CD4-positive, alpha-beta T cell (primary cell): ENCODE measurements at regions not wholly inside any gene's neighbourhood (a gene's known extent, or its start where the extent isn't known, plus 50 kb on each side); places are given as distances from the start of the nearest gene placed in this dataset.

ENCODE experiments used
- ATAC-seq: fragments of 200-7000 bp; cut with Tn5 transposase; one replicate; pipeline ENCODE4 v1.10.0; 2022; ENCODE audit warnings: mild to moderate bottlenecking; ENCODE audit not compliant: poor library complexity
- CTCF ChIA-PET: fragments of 350-600 bp; sonication (Branson Sonifier 250); formaldehyde crosslinking; loops from one replicate; lab custom pipeline; 2021; ENCODE audit warnings: antibody characterized with exemption, inconsistent platforms; lab: Charles Lee
- POLR2A ChIA-PET: fragments of 350-600 bp; sonication (Branson Sonifier 250); formaldehyde crosslinking; loops from one replicate; lab custom pipeline; 2021; ENCODE audit warnings: antibody characterized with exemption, inconsistent platforms; lab: Charles Lee
- DNase-seq, 14 experiments: peaks; one replicate each; pipeline ENCODE4 v3.0.0-alpha.2; 2013 to 2020; ENCODE audit warnings: mixed read lengths in 2 of 14
- H3K27ac ChIP-seq, 2 donors: one replicate each; pipeline versions ENCODE4 v1.5.1 to v1.7.0; 2013; ENCODE audit warnings: low read length in 2 of 2, low read depth in 1 of 2, mild to moderate bottlenecking in 1 of 2
- H3K27me3 ChIP-seq, 2 experiments: 1 replicate in 1 of 2; 2 replicates in 1 of 2; pipeline versions ENCODE4 v1.6.1 to v1.7.0; 2013; ENCODE audit warnings: low read length in 2 of 2, control low read depth in 1 of 2, mild to moderate bottlenecking in 1 of 2, moderate library complexity in 1 of 2; ENCODE audit not compliant: insufficient read depth in 2 of 2, control insufficient read depth in 1 of 2
- H3K36me3 ChIP-seq: one replicate; pipeline ENCODE4 v1.6.1; 2013; ENCODE audit warnings: low read length, control low read depth; ENCODE audit not compliant: insufficient read depth
- H3K4me1 ChIP-seq: one replicate; pipeline ENCODE4 v1.6.1; 2013; ENCODE audit warnings: low read length, control low read depth; ENCODE audit not compliant: insufficient read depth
- H3K4me3 ChIP-seq: one replicate; pipeline ENCODE4 v1.5.1; 2013; ENCODE audit warnings: mild to moderate bottlenecking, low read length, moderate library complexity
- H3K9me3 ChIP-seq, 2 experiments: 1 replicate in 1 of 2; 2 replicates in 1 of 2; pipeline versions ENCODE4 v1.6.1 to v1.7.0; 2013; ENCODE audit warnings: low read length in 2 of 2, mild to moderate bottlenecking in 2 of 2, control low read depth in 1 of 2, moderate library complexity in 1 of 2; ENCODE audit not compliant: control insufficient read depth in 1 of 2, insufficient read depth in 1 of 2
- H3K27ac Mint-ChIP-seq: one replicate; pipeline ENCODE4 v1.8.0; 2020; ENCODE audit warnings: mixed read lengths
- H3K27me3 Mint-ChIP-seq: one replicate; pipeline ENCODE4 v1.8.0; 2021; ENCODE audit warnings: mixed read lengths
- H3K36me3 Mint-ChIP-seq: one replicate; pipeline ENCODE4 v1.8.0; 2021; ENCODE audit warnings: low read depth, mixed read lengths
- H3K4me1 Mint-ChIP-seq: one replicate; pipeline ENCODE4 v1.8.0; 2021; ENCODE audit warnings: low read depth, mixed read lengths
- H3K4me3 Mint-ChIP-seq: one replicate; pipeline ENCODE4 v1.8.0; 2020; ENCODE audit warnings: mild to moderate bottlenecking, mixed read lengths
- H3K9me3 Mint-ChIP-seq: one replicate; pipeline ENCODE4 v1.8.0; 2020; ENCODE audit warnings: mixed read lengths
- intact Hi-C, 2 experiments: fragments of 100-400 bp; cut with DNase I in 1 of 2; cut with micrococcal nuclease in 1 of 2; formaldehyde crosslinking; loops; one replicate each; pipeline versions ENCODE4 v1.15.1 to v1.9.0; 2023 to 2025; cut with DNase I, micrococcal nuclease
- TF ChIP-seq, protein P1 (sequence below): fragments of 200-600 bp; IDR thresholded peaks from one replicate; pipeline ENCODE4 v1.8.0; 2022; ENCODE audit warnings: antibody characterized with exemption, mild to moderate bottlenecking

DNA sequence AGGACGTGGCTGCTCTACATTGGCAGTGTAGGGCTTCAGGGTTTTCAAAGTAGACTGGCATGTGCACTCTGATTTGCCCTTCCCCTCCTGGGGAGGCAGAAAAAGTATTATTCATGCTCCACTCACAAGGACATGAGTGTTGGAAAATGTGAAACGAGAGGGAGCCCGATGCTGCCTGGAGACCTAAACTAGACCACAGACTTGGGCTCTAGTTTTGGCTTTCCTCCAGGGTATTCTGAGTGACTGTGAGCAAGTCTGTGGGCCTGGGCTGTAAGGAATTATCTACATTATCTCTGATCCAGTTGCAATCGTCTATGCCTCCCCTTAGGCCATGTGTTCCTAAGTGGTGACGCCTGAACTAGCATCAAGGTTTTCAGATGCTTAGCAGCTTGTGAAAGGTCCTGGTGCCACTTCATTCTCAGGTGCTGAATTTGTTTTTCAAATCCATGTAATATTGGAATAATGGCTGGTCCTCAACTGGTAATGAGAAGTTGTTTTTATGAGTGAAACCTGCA, 55.0 kb downstream of the MRPL57 start:
- DNase-seq (no peak), ATAC-seq (no peak)
- Histone ChIP-seq H3K4me3 (no peak overlapping the region), H3K36me3 (no peaks in the 10 kb centered on the region), H3K4me1 (no peaks in the 10 kb centered on the region), H3K27me3 (peaks cover 0 to 4% of the 10 kb centered on the region in 2 experiments), H3K9me3 (no peaks in the 10 kb centered on the region), H3K27ac (no peak overlapping the region)
- ChIA-PET POLR2A (no interaction called here), CTCF (no interaction called here)
- H3K27ac Mint-ChIP-seq: no peak overlapping the region
- no peaks in the 10 kb centered on the region for H3K9me3 Mint-ChIP-seq
- no peaks in the 10 kb centered on the region for H3K4me1 Mint-ChIP-seq
- H3K27me3 Mint-ChIP-seq: no peaks in the 10 kb centered on the region
- H3K4me3 Mint-ChIP-seq: no peak overlapping the region
- intact Hi-C loops: no loop called here
- TF ChIP-seq, protein P1, sequence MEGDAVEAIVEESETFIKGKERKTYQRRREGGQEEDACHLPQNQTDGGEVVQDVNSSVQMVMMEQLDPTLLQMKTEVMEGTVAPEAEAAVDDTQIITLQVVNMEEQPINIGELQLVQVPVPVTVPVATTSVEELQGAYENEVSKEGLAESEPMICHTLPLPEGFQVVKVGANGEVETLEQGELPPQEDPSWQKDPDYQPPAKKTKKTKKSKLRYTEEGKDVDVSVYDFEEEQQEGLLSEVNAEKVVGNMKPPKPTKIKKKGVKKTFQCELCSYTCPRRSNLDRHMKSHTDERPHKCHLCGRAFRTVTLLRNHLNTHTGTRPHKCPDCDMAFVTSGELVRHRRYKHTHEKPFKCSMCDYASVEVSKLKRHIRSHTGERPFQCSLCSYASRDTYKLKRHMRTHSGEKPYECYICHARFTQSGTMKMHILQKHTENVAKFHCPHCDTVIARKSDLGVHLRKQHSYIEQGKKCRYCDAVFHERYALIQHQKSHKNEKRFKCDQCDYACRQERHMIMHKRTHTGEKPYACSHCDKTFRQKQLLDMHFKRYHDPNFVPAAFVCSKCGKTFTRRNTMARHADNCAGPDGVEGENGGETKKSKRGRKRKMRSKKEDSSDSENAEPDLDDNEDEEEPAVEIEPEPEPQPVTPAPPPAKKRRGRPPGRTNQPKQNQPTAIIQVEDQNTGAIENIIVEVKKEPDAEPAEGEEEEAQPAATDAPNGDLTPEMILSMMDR: no peak
- H3K36me3 Mint-ChIP-seq: no peaks in the 10 kb centered on the region

DNA sequence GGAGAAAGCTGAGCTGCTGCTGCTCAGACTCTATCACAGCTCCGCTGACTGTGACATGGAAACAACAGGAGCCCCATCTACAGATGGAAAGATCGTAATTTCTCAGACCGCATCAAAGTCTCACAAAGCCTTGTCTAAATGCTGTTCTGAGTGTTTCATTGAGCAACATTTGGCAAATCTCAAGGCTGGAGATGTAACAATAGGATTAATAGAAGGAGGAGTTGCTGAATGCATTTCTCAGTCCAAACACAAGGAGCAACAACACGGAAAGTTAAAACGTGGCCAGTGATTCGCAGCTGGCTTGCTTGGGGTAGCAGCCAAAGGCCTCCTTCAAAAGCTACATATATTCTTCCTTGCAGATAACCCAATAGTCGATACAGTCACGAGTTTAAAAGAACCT, 55.7 kb downstream of the MRPL57 start:
- no peak for ATAC-seq
- no peaks in the 10 kb centered on the region for H3K4me1 ChIP-seq
- H3K36me3 ChIP-seq: no peaks in the 10 kb centered on the region
- peaks cover 0 to 4% of the 10 kb centered on the region in 2 experiments for H3K27me3 ChIP-seq
- DNase-seq: no peak
- CTCF ChIA-PET: no interaction called here
- POLR2A ChIA-PET: no interaction called here
- H3K27ac ChIP-seq: no peak overlapping the region
- Mint-ChIP-seq H3K4me3 (no peak overlapping the region), H3K4me1 (no peaks in the 10 kb centered on the region), H3K9me3 (no peaks in the 10 kb centered on the region), H3K36me3 (no peaks in the 10 kb centered on the region), H3K27me3 (no peaks in the 10 kb centered on the region), H3K27ac (no peak overlapping the region)
- H3K9me3 ChIP-seq: no peaks in the 10 kb centered on the region
- TF ChIP-seq, protein P1: no peak
- no peak overlapping the region for H3K4me3 ChIP-seq
- intact Hi-C loops: no loop called here

DNA sequence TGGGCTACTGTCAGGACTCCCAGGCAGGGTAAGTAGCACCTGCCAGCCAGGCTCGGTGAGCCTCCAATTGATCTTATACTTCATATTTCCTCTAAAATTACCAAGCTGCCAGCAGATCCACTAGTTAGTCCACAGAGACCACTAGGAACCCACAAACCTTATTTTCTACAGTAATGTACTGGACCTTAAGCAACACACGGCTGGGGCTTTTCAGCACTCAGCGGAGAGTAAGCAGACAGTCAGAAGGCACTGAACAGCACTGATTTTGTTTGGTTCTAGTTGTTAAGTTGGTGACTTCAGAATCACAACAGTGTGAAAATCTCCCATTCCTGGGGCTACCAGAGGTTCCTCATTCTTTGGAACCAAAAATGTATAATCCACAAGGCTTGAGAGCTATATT, 56.1 kb downstream of the MRPL57 start:
- ChIA-PET CTCF (no interaction called here), POLR2A (no interaction called here)
- DNase-seq (no peak), ATAC-seq (no peak)
- H3K9me3 Mint-ChIP-seq: no peaks in the 10 kb centered on the region
- no peak overlapping the region for H3K4me3 Mint-ChIP-seq
- TF ChIP-seq, protein P1: no peak
- no peaks in the 10 kb centered on the region for H3K27me3 Mint-ChIP-seq
- Histone ChIP-seq H3K4me1 (no peaks in the 10 kb centered on the region), H3K9me3 (no peaks in the 10 kb centered on the region), H3K27me3 (peaks cover 0 to 4% of the 10 kb centered on the region in 2 experiments), H3K4me3 (no peak overlapping the region), H3K27ac (no peak overlapping the region), H3K36me3 (no peaks in the 10 kb centered on the region)
- intact Hi-C loops: no loop called here
- H3K27ac Mint-ChIP-seq: no peak overlapping the region
- no peaks in the 10 kb centered on the region for H3K4me1 Mint-ChIP-seq
- H3K36me3 Mint-ChIP-seq: no peaks in the 10 kb centered on the region
